ENCODE measurements at regions not wholly inside any gene's neighbourhood (a gene's known extent, or its start where the extent isn't known, plus 50 kb on each side); places are given as distances from the start of the nearest gene placed in this dataset.

DNA sequence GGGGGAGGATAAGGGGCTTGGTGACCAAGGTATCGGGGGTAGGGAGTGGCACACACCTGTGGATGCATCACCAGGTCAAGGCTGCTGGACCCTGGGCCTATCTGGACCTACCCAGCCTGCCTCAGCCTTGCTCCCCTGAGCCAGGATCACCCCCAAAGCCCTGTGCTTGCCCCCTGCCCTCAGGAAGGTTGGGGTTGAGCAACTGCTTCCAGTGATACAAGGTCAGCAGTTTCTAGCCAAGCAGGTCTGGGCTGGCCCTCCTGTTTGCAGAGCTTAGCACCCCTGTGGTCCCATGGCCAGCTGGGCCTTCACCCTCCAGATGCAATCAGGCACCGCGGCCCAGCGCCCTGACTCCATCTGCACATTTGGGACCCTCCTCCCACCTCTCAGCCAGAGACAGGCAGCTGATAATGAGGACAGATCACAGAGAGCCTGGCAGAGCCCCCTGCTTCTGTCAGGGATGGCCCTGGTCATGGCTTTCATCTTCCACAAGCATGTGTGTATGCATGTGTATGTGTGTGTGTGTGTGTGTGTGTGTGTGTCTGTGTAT is 154.6 kb downstream of the TFCP2L1 start:
- Histone ChIP-seq H3K36me3 (ENCODE audit: insufficient read depth in 1 of 2, low read depth in 1 of 2) (no peaks in the 10 kb centered on the region), H3K27me3 (ENCODE audit: insufficient read depth in 3 of 3, low read length in 2 of 3) (no peaks in the 10 kb centered on the region), H3K27ac (no peak overlapping the region), H3K9me3 (no peaks in the 10 kb centered on the region), H3K4me1 (no peaks in the 10 kb centered on the region), H3K4me3 (no peak overlapping the region)
- DNase-seq (no peak), ATAC-seq (peak in 1 of 4 donors; percentile 5)
- no peak for TF ChIP-seq CTCF (IDR thresholded peaks at IDR 0.05)
- 86 to 99% (median 90%) methylated on average over 4 of the region's 4 CpGs for WGBS, 3 donors
- intact Hi-C loops (cut with DNase I) = no loop called here

- ATAC-seq = no peak
- H3K4me1 ChIP-seq = no peaks in the 10 kb centered on the region
- H3K9me3 ChIP-seq = no peaks in the 10 kb centered on the region
- 84 to 85% (median 84%) methylated on average over 9 of the region's 9 CpGs for whole genome bisulfite sequencing, 3 donors
- no peak overlapping the region for H3K4me3 ChIP-seq
- no peak for TF ChIP-seq CTCF (IDR thresholded peaks at IDR 0.05)
- H3K27me3 ChIP-seq (ENCODE audit: insufficient read depth in 3 of 3, low read length in 2 of 3) = no peaks in the 10 kb centered on the region
- intact Hi-C loops (cut with DNase I) = no loop called here
- H3K36me3 ChIP-seq (ENCODE audit: insufficient read depth in 1 of 2, low read depth in 1 of 2) = no peaks in the 10 kb centered on the region
- no peak for DNase-seq
- no peak overlapping the region for H3K27ac ChIP-seq
These were observed 153.6 kb downstream of the TFCP2L1 start for GRCh38 chr2:121131375-121131774.

- Histone ChIP-seq H3K9me3 (no peaks in the 10 kb centered on the region), H3K4me3 (no peak overlapping the region), H3K36me3 (ENCODE audit: insufficient read depth in 1 of 2, low read depth in 1 of 2) (no peaks in the 10 kb centered on the region), H3K4me1 (no peaks in the 10 kb centered on the region), H3K27me3 (ENCODE audit: insufficient read depth in 3 of 3, low read length in 2 of 3) (no peaks in the 10 kb centered on the region), H3K27ac (no peak overlapping the region)
- 74 to 78% (median 76%) methylated on average over 15 of the region's 15 CpGs for WGBS, 3 donors
- ATAC-seq = no peak
- DNase-seq = no peak
- TF ChIP-seq CTCF (IDR thresholded peaks at IDR 0.05) = no peak
- intact Hi-C loops (cut with DNase I) = no loop called here
These were observed 152.8 kb downstream of the TFCP2L1 start for GRCh38 chr2:121132054-121132761.

DNA sequence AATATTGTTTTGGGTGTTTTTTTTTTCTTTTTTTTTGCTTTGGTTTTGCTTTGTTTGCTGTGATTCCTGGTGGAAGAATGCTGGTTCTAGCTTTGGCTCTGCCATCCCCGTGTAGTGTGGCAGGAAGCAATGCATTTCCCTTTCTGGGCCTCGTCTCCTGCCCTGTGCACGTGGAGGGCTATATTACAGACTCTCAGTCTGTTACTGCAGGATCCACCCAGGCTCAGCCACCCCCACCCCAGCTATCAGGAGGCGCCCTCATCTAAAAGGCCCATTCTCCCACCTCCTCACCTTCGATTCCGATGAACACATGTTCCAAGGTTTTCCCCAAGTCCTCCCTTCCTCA is 152.3 kb downstream of the TFCP2L1 start:
- ATAC-seq = no peak
- TF ChIP-seq CTCF (IDR thresholded peaks at IDR 0.05) = no peak
- no peaks in the 10 kb centered on the region for H3K36me3 ChIP-seq (ENCODE audit: insufficient read depth in 1 of 2, low read depth in 1 of 2)
- H3K27me3 ChIP-seq (ENCODE audit: insufficient read depth in 3 of 3, low read length in 2 of 3) = no peaks in the 10 kb centered on the region
- WGBS, 3 donors = 57 to 60% (median 57%) methylated on average over 6 of the region's 6 CpGs
- intact Hi-C loops (cut with DNase I) = no loop called here
- no peak overlapping the region for H3K4me3 ChIP-seq
- H3K9me3 ChIP-seq = no peaks in the 10 kb centered on the region
- no peak for DNase-seq
- no peak overlapping the region for H3K27ac ChIP-seq
- H3K4me1 ChIP-seq = no peaks in the 10 kb centered on the region

All from psoas muscle (tissue), 7 donors.